RWPE2 (cell line): ENCODE measurements at regions not wholly inside any gene's neighbourhood (a gene's known extent, or its start where the extent isn't known, plus 50 kb on each side); places are given as distances from the start of the nearest gene placed in this dataset.

Source experiments
- ATAC-seq: fragments of 200-7000 bp; cut with Tn5 transposase; 3 replicates; pipeline ENCODE4 v1.9.1; 2021; ENCODE audit warnings: low read depth
- DNase-seq: peaks from one replicate; pipeline ENCODE4 v3.0.0-alpha.2; 2020; ENCODE audit warnings: low spot score
- H3K27ac ChIP-seq: fragments of 450-650 bp; 2 replicates; pipeline ENCODE4 v1.5.1; 2017; ENCODE audit warnings: mild to moderate bottlenecking; ENCODE audit not compliant: poor library complexity, severe bottlenecking
- H3K27me3 ChIP-seq: fragments of 250-450 bp; sonication (Bioruptor Pico); 2 replicates; pipeline ENCODE4 v1.5.1; 2021; ENCODE audit warnings: mild to moderate bottlenecking, moderate library complexity; ENCODE audit not compliant: insufficient read depth, poor library complexity, severe bottlenecking
- H3K36me3 ChIP-seq: fragments of 250-450 bp; sonication (Bioruptor Pico); 2 replicates; pipeline ENCODE4 v1.5.1; 2020; ENCODE audit warnings: low read depth, mild to moderate bottlenecking, moderate library complexity
- H3K4me1 ChIP-seq: fragments of 250-450 bp; sonication (Bioruptor Pico); 2 replicates; pipeline ENCODE4 v1.5.1; 2021; ENCODE audit warnings: mild to moderate bottlenecking, moderate library complexity; ENCODE audit not compliant: insufficient read depth, poor library complexity, severe bottlenecking
- H3K4me3 ChIP-seq: fragments of 250-450 bp; sonication (Bioruptor Pico); 2 replicates; pipeline ENCODE4 v1.5.1; 2021; ENCODE audit warnings: mild to moderate bottlenecking, moderate library complexity; ENCODE audit not compliant: severe bottlenecking
- H3K9me3 ChIP-seq: fragments of 250-450 bp; sonication (Bioruptor Pico); 2 replicates; pipeline ENCODE4 v1.5.1; 2021; ENCODE audit warnings: mild to moderate bottlenecking, moderate library complexity; ENCODE audit not compliant: severe bottlenecking
- CTCF ChIP-seq: fragments of 450-650 bp; IDR thresholded peaks from one replicate; pipeline ENCODE4 v1.5.1; 2017; ENCODE audit warnings: mild to moderate bottlenecking, moderate library complexity; ENCODE audit not compliant: poor library complexity, severe bottlenecking

- no peaks in the 10 kb centered on the region for H3K4me1 ChIP-seq
- no peaks in the 10 kb centered on the region for H3K9me3 ChIP-seq
- no peak for ATAC-seq
- no peak for DNase-seq
- no peak for TF ChIP-seq CTCF
- H3K36me3 ChIP-seq = no peaks in the 10 kb centered on the region
- no peaks in the 10 kb centered on the region for H3K27me3 ChIP-seq
- no peak overlapping the region for H3K27ac ChIP-seq
- H3K4me3 ChIP-seq = no peak overlapping the region
Measured at GRCh38 chr3:76889911-76890310, 150.0 kb upstream of the ROBO2 start.

- DNase-seq = no peak
- Histone ChIP-seq H3K4me3 (no peak overlapping the region), H3K27me3 (no peaks in the 10 kb centered on the region), H3K4me1 (no peaks in the 10 kb centered on the region), H3K36me3 (no peaks in the 10 kb centered on the region), H3K9me3 (no peaks in the 10 kb centered on the region), H3K27ac (no peak overlapping the region)
- no peak for TF ChIP-seq CTCF
- ATAC-seq = no peak
Measured at GRCh38 chr3:76897076-76897475, 142.8 kb upstream of the ROBO2 start.

- Histone ChIP-seq H3K27ac (no peak overlapping the region), H3K27me3 (no peaks in the 10 kb centered on the region), H3K4me3 (no peak overlapping the region), H3K36me3 (no peaks in the 10 kb centered on the region), H3K9me3 (no peaks in the 10 kb centered on the region), H3K4me1 (no peaks in the 10 kb centered on the region)
- TF ChIP-seq CTCF = no peak
- no peak for DNase-seq
- ATAC-seq = no peak
Measured at GRCh38 chr3:76900596-76900995, 139.3 kb upstream of the ROBO2 start.

GRCh38 chr3:76908156-76908555 lies 131.7 kb upstream of the ROBO2 start:
- no peaks in the 10 kb centered on the region for H3K9me3 ChIP-seq
- no peaks in the 10 kb centered on the region for H3K4me1 ChIP-seq
- no peak overlapping the region for H3K27ac ChIP-seq
- ATAC-seq (no peak), DNase-seq (no peak)
- no peaks in the 10 kb centered on the region for H3K36me3 ChIP-seq
- no peak for TF ChIP-seq CTCF
- H3K27me3 ChIP-seq = peaks cover 3% of the 10 kb centered on the region
- no peak overlapping the region for H3K4me3 ChIP-seq

- no peaks in the 10 kb centered on the region for H3K4me1 ChIP-seq
- no peak for ATAC-seq
- H3K9me3 ChIP-seq = no peaks in the 10 kb centered on the region
- no peak overlapping the region for H3K27ac ChIP-seq
- no peaks in the 10 kb centered on the region for H3K36me3 ChIP-seq
- DNase-seq = no peak
- H3K4me3 ChIP-seq = no peak overlapping the region
- no peaks in the 10 kb centered on the region for H3K27me3 ChIP-seq
- TF ChIP-seq CTCF = no peak
Measured at GRCh38 chr3:76912841-76913383, 127.0 kb upstream of the ROBO2 start.
